Stimulated activated CD8-positive, alpha-beta memory T cell treated with anti-CD3 and anti-CD28 coated beads, Interleukin-4, amount 100 ng/mL, for 24 hours (primary cell): ENCODE measurements at regions not wholly inside any gene's neighbourhood (a gene's known extent, or its start where the extent isn't known, plus 50 kb on each side); places are given as distances from the start of the nearest gene placed in this dataset.

Experiments
- DNase-seq: peaks from one replicate; pipeline ENCODE4 v3.0.0-alpha.2; 2020; ENCODE audit warnings: low read depth

DNA sequence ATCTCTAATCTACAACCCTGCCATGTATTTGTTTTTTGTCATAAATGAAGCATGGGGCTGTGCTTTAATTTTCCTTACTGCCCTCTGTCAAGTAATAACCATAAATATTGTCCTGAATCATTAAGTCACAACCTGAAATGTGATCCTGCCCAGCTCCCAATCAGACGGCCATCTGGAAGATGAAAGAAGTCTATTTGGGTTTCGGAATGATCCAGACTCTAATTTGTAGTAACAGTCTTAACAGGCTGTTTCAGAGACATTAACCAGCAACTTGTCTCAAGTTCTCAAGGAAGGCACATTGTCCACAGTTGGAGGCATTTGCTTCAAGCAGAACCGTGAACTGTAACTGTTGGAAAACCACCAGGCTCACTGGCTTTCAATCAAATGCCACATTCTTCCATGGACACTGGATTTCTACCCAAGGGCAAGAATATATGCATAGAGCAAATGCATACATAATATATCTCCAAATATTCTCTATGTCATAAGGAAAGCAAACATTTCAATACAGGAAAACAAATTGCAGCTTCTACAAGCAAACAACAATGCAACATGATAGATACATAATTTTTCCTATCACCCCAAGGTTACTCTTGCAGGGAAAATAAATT is 405.2 kb upstream of the NPVF start:
- DNase-seq: no peak

DNA sequence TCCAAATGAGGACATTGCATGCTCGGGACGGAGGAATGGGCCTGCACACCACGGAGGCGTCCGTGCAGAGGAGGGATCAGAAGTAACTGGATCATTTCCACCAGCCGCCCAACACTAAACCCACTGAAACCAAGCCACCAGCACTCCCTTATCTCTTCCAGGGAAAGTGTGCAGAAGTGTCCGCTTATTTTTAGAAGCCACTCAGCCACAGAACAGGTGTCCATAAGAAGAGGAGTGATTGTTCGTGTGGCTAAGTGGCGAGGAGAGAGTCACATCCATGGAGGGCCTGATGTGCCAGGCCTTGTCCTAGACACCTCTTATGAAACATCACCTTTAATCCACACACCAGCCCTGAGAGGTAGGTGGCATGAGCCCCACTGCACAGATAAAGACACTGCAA is 407.9 kb upstream of the NPVF start:
- DNase-seq: no peak

DNA sequence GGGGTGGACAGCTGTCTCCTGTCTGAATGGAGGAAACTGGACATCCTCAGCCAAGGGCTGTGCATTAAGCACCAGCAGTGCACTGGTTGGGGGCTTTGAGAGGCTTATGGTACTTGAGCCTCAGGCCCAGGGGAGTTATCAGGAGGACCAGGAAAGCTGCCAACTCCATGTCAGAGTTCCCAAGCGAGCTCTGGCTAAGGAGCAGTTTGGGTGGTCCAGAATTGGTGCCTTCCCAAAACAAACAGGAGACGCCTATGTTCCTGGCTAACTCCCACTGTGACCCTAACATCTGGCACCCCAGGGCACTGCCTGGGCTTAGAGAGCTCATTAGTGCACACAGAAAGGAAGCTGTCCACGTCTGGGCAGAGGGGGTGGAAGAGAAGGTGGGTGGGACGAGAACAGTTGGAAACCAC is 408.6 kb upstream of the NPVF start:
- no peak for DNase-seq

DNA sequence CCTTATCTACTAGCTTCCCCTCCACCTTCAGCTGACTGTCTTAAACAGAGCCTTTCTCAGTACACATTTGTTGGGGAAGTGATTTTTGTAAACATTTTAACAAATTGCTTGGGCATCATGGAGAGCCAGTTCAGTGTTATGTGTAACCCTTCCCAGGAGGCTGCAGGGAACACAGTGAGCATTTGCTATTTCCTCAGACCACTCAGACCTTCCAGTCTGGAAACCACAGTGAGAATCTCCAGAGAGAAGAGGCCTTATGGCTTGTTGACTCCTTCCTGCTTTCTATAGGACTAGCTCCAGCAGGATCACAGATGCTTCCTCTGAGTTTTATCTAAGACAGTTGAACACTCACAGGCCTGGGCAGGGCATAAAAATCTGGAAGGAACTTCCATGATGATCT is 409.8 kb upstream of the NPVF start:
- no peak for DNase-seq

DNA sequence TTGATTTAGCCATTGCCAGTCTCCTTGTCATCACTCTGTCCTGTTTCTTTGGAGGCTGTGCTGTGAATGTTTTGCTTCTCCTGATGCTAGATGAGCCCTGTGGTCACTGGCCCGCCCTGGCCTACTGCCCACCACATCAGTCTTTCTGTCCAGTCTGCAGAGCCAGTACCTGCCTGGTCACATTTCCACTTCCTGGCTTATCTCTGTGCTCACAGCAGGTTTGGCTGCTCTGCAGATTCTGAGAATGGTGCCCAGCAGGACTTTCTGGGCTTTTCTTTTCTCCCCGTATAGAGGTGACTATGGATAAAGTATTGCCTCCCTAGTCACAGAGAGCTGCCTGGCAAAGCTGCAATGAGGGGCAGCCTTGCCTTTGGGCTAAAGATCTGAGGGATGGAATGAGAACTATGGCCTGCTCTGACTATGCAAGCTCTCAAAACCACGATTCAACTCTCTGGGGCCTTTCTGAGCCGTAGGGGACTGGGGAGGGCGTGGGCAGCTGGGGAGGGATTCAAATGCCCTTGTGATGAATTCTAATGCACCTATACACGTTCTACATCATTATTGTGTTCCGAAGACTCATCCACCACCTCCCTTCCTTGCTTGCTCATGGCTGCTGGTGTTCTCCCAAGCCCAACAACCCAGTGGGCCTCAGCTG is 410.4 kb upstream of the NPVF start:
- no peak for DNase-seq

DNA sequence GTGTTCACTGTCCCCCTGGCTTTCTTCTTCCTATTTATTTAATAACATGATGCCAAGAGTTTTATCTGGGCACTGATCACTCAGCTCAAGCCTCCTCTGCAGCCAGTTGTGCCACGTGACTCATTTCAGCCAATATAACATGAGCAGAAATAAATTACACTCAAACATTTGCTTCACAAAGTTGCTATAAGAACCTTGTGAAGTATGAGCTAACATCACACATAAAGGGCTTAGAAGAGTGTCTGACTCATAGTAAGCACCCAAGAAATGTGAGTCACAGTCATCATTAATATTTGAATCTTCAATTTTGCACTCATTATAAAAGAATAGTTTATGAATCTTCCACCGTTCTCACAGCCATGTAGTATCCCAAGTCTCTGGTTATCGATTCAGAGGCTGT is 414.6 kb upstream of the NPVF start:
- no peak for DNase-seq

DNA sequence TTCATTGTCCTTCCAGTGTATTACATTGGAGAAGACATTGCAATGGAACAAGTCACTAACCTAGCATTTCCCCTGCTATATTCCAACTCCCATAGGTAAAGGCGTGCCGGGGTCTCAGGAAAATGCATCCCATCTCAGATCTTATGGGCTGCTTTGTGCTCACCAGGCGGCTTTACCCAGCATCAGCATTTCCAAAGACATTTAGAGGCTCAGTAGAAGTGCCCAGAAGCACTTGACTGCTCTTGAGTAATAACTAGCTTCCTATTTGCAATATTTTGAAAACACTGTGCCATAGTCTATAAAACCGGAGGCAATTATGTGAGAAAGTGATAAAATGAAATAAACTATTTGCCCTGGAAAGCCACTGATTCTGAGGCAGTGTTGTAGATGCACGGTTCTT is 415.0 kb upstream of the NPVF start:
- DNase-seq: no peak

DNA sequence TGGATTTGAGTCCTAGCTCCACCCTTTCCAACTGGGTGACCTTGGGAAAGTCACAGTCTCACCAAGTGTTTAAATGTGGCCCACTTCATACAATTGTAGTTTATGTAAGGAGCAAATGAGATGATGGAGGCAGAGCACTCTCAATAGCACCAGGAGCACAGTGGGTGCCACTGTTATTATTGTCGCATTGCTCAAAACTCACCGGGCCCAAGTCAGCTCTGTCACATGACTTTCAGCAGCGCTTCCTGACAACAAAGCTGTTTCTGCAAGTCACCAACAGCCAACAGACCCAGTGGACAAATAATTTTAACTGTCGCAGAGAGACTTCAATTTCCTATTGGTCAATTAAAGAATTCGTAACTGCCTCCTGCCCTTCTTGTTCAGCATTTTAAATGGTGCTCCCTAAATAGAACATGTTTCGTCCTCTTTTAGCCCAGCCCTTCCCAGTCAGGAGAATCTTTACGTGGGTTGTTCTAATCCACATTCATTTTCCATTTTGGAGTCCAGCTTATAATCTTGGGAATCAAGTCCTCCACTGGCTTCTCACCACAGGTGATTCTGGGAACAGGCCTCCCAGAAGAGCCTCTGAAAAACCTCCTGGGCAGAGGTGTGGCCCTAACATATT is 415.6 kb upstream of the NPVF start:
- no peak for DNase-seq

DNA sequence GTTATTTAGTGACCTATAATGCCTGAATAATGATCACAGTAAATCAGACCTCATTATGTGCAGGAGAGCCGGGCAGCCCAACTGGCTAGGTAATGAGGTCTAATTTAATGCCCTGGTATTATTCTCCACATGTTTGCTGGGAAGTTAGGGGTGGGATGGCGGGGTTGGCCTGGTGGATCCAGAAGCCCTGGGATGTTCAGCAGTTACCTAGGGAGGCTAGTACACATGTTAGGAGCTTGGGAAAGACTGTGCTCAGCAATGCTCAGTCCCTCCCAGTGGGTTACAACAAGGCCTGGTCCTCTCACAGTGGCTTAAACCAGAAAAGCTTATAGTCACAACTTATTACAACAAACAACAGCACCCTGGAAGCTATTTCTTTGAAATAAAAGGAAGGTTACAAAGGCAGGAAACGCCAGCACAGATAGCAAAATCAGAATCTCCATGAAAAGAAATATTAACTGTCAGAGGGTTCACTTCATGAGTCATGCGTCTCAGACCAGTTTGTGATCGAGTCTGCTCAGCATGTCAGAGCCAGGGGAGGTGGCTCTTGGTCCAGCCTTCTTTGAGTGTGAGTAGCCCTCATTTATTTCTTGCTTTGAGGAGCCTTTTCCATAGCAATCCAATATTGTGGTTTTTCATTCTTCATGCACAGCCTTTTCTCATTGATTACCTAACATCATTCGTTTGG is 418.6 kb upstream of the NPVF start:
- DNase-seq: no peak

DNA sequence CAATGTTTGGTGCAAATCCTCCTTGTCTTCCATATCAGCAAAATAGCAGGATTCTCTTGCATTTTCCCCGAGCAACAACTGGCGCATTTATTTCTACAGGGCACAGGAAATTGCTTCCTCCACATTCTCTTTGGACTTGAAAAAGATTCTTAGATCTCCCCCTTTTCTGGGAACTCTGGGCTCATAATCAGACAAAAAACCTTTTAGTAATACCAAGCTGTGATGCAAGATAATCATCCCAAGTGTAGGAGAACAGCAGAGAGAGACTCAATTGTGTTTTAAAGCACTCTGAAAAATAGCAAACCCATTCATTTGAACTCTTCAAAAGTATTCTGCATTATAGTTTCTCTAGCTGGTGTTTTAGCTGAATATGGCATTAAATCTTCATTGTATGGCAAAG is 419.6 kb upstream of the NPVF start:
- no peak for DNase-seq

DNA sequence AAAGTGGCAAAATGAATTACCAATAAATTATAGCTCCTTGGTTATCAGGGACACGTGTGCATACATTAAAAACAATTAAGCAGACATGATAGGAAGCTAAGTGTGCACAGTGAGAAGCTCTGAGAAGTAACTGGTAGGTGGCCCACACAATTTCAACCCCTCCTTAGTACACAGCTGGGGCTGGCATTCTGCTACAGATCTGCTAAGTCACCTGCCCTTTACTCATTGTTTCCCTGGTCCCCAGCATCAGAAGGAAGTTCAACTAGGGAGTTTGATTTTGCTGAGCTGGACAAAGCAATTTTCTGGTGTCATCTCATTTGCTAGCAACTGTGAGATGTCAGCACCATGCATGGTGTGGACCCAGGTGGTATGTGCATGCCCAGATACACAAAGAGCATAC is 424.1 kb upstream of the NPVF start:
- no peak for DNase-seq

DNA sequence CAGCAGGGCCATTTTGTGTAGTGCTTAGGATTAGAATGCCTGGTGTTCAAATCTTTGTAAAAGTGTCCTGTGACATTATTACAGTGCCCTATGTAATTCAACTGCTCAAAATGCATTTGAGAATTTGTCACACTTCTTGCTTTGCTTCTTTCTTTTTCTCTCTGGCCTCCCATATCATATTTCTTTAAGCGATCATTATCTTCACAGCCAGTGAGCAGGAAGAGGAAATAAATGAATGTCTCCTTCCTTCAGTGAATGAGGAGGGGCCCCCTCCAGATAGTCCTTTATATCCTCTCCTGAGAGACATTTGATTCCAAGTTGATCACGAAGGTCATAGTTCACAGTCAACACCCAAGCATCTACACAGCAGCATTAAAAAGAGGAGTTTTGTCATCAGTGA is 425.1 kb upstream of the NPVF start:
- DNase-seq: no peak

DNA sequence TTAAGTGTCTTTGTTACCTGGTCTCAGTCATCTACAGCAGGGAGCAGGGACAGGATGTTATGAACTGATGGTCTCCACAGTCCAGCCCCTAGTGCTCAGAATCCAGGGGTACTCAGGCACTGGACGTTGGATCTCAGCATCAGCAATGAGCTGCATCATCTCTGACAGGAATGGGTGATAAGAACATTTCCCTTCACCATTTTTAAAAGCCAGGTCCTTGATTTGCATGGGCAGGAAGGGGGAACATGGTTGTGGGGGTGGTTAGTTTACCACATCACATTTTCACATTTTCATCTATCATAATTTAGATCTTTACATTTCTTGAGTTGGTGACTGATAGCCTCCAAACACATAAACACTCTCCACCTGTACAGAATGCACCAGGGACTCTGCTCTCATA is 427.8 kb upstream of the NPVF start:
- no peak for DNase-seq

DNA sequence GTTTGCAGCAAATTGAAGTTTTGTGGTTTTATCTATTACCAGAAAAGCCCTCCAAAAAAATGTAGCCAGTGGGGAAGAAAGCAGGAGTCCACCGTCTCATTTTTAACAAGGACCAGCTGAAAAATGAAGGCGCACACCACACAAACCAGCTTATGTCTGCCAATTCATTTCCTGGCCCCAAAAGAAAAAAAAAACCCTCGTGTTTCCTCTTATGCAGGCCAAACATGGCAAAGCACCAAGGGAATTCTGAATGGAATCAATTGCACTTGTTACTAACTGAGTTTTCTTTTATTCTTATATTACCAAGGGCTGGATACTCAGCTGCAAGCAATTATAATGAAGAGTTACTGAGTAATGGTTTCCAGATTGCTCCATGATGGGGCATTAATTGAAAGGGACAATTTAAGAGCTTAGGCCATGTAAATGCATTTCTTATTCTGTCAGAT is 428.3 kb upstream of the NPVF start:
- no peak for DNase-seq

DNA sequence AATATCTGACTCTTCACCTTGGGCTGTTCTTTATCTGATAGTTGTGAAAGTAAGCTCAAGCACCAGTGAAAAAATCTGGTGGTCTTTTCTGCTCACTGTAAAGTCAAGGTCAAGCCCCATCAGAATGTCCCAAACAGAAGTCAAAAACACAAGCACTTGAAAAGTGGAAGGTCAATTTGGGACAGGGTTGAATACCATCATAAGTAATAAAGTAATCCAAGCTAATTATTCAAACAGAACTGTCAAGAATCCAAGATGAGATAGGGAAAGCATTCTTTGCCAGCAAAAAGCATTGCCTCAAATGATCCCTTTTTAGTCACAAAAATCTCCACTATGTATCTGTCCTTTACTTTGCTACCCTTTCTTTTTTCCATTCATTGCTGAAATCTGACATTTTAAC is 430.1 kb upstream of the NPVF start:
- DNase-seq: no peak

DNA sequence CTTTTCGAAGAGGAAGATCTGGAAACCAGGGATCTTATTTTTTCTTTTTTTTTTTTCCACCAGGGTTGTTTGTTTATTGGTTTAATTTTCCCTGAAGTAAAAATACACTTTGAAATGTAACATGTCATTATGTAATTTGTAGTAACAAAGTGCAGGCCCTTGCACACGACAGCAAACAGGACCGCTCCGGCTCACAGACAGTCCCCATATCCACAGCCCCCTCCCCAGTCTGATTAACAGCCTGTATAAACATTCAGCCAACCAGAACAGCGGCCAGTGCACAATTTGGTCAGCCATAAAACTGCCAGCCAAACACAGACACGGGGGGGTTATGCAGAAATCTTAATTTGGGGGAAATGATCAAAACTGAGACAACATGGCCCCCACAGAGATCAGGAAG is 431.6 kb upstream of the NPVF start:
- no peak for DNase-seq

DNA sequence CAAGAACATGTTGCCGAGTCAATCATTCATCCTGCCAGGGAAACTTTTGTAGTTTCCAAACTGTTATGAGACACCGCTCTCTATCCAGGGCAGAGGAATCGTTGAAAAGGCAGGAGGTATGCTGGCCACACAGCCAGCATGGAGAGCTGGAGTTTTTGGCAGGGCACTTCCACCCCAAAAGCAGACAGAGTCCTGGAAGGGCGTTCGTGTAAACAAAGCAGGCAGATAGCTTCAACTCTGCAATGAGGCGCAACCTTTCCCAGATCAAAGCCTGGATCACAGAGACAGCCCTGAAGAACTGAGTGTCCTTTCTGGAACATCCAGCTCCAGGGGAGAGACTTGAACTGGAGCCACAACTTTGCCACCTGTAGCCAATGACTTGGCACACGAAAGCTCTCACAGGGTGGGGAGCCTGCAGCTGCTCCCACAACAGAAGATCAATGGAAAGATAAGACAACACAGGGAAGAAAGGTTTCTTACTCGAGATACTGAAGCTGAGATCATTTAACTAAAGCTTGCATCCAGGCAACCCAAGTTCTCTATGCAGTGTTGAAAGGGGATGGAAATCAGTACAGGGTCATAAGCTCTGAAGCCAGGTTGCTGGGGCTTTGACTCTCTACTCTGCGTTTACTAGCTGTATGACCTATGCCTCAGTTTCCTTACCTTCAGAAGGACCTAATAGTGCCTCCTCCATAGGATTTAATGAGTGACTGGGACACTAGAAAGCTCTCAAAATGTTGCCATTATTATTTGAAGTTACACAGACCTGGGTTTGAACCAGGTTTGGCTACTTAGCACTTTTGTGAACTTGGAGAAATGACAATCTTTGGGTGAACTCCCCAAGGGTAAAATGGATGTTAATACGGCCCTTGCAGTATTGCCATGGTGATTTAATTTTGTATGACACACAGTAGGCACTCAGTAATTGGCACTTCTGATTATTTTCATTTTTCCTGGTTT is 434.8 kb upstream of the NPVF start:
- DNase-seq: no peak

DNA sequence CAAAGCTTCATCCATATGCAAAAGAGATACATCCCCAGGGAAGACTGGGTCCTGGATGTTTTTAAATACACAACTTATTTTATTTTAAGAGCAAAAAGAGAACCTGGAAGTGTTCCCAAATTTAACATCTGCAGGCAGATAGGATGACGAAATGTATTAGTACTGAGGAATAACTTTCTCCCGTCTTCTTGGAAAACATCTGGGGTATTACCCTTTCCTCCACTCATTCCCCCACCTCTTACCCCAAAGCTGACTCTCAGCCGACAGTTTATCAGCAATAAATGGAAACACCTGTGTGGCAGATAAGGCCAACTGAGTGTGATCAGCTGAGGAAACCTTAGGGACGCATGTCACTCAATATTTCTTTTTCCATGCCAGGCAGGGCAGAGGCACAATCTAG is 435.6 kb upstream of the NPVF start:
- DNase-seq: no peak

DNA sequence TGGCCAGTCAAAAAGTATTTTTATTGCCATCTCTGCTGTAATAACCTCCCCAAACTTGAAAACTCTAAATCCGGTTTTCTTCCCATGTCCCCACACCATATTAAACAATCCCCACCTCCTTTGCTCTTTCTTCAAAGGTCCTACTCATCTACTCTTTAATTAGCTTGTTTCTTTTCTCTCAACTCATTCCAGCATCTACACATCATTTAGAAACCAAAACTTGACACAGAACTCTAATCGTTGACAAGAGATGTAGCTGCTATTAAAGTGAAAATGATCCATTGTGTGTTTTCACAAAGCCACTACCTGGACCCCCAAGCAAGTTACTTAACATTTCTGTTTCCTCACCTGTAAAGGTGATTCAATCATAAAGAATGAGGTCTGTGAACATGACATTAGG is 436.3 kb upstream of the NPVF start:
- DNase-seq: no peak

DNA sequence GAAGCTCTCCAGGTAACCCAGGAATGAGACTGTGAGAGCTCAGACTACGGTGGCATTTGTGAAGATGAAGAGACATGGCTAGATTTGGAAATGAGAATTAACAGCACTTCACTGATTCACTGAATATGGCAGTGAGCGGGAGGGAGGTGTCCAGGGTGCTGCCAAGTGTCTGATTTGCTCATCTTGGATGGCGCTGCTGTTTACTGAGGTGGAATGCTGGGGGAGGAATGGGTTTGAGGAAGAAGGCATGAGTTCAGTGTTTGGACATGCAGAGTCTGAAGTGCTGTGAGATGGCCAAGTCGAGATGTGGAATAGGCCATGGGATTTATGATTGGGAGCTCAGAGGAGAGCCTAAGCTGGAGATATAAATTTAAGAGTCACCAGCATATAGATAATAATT is 437.1 kb upstream of the NPVF start:
- DNase-seq: no peak

DNA sequence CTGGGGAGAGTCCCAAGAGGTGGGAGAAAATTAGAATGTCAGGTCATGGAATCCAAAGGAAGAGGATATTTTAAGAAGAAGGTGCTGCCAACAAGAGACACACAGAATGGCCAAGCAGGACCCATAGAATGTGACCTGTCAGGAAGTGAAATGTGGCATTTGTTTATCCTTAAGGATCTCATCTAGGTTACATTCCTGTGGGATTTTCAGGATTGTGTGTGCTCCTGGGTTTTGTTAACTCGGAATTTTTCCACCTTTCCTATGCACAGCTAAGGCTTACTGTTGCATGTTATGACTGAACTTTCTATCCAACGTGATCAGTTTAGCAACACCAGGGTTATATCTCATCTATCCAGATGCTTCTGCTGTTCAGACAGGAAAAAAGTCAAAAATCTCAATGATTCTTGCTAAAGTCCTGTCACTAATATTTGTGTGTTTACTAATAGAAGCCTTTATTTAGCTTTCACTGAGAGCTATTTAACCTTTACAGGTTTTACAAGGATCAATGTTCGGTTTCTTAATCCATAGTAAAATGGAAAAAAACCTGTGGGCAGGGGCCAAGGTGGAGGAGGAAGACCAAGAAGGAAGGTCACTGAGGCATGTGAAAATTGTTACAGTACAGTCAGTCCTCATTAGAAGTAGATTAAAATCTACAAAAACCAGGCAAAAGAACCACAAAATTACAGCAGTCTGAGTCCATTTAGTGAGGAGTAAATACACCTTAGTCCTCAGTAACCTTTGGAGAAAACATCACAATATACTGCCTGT is 437.8 kb upstream of the NPVF start:
- DNase-seq: no peak
